Esophagus squamous epithelium (tissue), 5 donors: ENCODE measurements at regions not wholly inside any gene's neighbourhood (a gene's known extent, or its start where the extent isn't known, plus 50 kb on each side); places are given as distances from the start of the nearest gene placed in this dataset.

Experiments used
- DNase-seq: peaks from one replicate; lab custom pipeline; 2025; lab: John Stamatoyannopoulos, UW
- H3K27ac ChIP-seq, 4 donors: fragments of 200-600 bp; sonication (generic); one replicate each; pipeline ENCODE4 v1.5.1; 2016 to 2019; ENCODE audit warnings: mild to moderate bottlenecking in 1 of 4
- H3K27me3 ChIP-seq, 4 donors: fragments of 200-600 bp; sonication (generic); 1 replicate in 3 of 4; 2 replicates in 1 of 4; pipeline versions ENCODE4 v1.5.1 to v1.6.0; 2017 to 2021; ENCODE audit warnings: antibody characterized with exemption in 1 of 4
- H3K36me3 ChIP-seq, 3 donors: fragments of 200-600 bp; sonication (generic); one replicate each; pipeline ENCODE4 v1.5.1; 2016 to 2019
- H3K4me1 ChIP-seq, 3 donors: fragments of 200-600 bp; sonication (generic); one replicate each; pipeline ENCODE4 v1.5.1; 2017 to 2019
- H3K4me3 ChIP-seq, 4 donors: fragments of 200-600 bp; sonication (generic); 1 replicate in 3 of 4; 2 replicates in 1 of 4; pipeline ENCODE4 v1.5.1; 2016 to 2019; ENCODE audit warnings: mild to moderate bottlenecking in 2 of 4, moderate library complexity in 1 of 4
- H3K9me3 ChIP-seq, 3 donors: fragments of 200-600 bp; sonication (generic); one replicate each; pipeline ENCODE4 v1.5.1; 2016 to 2019
- CTCF ChIP-seq, 6 experiments: fragments of 450-650 bp in 4 of 6; fragments of 200-600 bp in 2 of 6; sonication (generic) in 2 of 6; IDR thresholded peaks; one replicate each; pipeline ENCODE4 v1.5.1; 2016 to 2019; ENCODE audit warnings: antibody characterized with exemption in 6 of 6, mild to moderate bottlenecking in 4 of 6, moderate library complexity in 4 of 6
- POLR2A ChIP-seq, 4 donors: fragments of 450-650 bp; IDR thresholded peaks; one replicate each; pipeline ENCODE4 v1.6.1; 2017; ENCODE audit warnings: antibody characterized with exemption in 4 of 4, mild to moderate bottlenecking in 4 of 4, moderate library complexity in 3 of 4
- WGBS, 2 donors: methylation state at CpG; one replicate each; pipeline ENCODE4 v1.1.5; 2018; 5-methylcytosine and 5-hydroxymethylcytosine counted together
- intact Hi-C: fragments of 100-400 bp; cut with DNase I; formaldehyde crosslinking; loops from one replicate; pipeline ENCODE4 v1.15.0; 2022
- donor health status: DM: yes; HTN: yes; CAD: no.

- DNase-seq: no peak
- H3K27me3 ChIP-seq: no peaks in the 10 kb centered on the region
- no peak overlapping the region for H3K27ac ChIP-seq
- no peaks in the 10 kb centered on the region for H3K36me3 ChIP-seq
- WGBS, 2 donors: 96 to 98% methylated on average over 5 of the region's 5 CpGs
- no peaks in the 10 kb centered on the region for H3K9me3 ChIP-seq
- intact Hi-C loops: no loop called here
- no peaks in the 10 kb centered on the region for H3K4me1 ChIP-seq
- no peak overlapping the region for H3K4me3 ChIP-seq
- TF ChIP-seq POLR2A (IDR thresholded peaks at IDR 0.05) (no peak), CTCF (IDR thresholded peaks at IDR 0.05) (no peak)
These were observed 166.5 kb upstream of the NR3C1 start for GRCh38 chr5:143569722-143570567.

GRCh38 chr5:143569213-143569701 lies 165.8 kb upstream of the NR3C1 start:
- Histone ChIP-seq H3K36me3 (no peaks in the 10 kb centered on the region), H3K4me3 (no peak overlapping the region), H3K27ac (no peak overlapping the region), H3K9me3 (no peaks in the 10 kb centered on the region), H3K4me1 (no peaks in the 10 kb centered on the region), H3K27me3 (no peaks in the 10 kb centered on the region)
- TF ChIP-seq POLR2A (IDR thresholded peaks at IDR 0.05): no peak
- no peak for TF ChIP-seq CTCF (IDR thresholded peaks at IDR 0.05)
- intact Hi-C loops: no loop called here
- no peak for DNase-seq
- WGBS, 2 donors: 79 to 86% methylated on average over 4 of the region's 4 CpGs

- no peak overlapping the region for H3K4me3 ChIP-seq
- WGBS, 2 donors: 76 to 88% methylated on average over 6 of the region's 6 CpGs
- H3K27me3 ChIP-seq: no peaks in the 10 kb centered on the region
- no peak overlapping the region for H3K27ac ChIP-seq
- H3K4me1 ChIP-seq: no peaks in the 10 kb centered on the region
- TF ChIP-seq POLR2A (IDR thresholded peaks at IDR 0.05) (no peak), CTCF (IDR thresholded peaks at IDR 0.05) (no peak)
- H3K36me3 ChIP-seq: no peaks in the 10 kb centered on the region
- intact Hi-C loops: no loop called here
- DNase-seq: no peak
- no peaks in the 10 kb centered on the region for H3K9me3 ChIP-seq
These were observed 164.4 kb upstream of the NR3C1 start for GRCh38 chr5:143567583-143568504.

- Histone ChIP-seq H3K27ac (no peak overlapping the region), H3K27me3 (no peaks in the 10 kb centered on the region), H3K36me3 (no peaks in the 10 kb centered on the region), H3K9me3 (no peaks in the 10 kb centered on the region), H3K4me1 (no peaks in the 10 kb centered on the region), H3K4me3 (no peak overlapping the region)
- TF ChIP-seq CTCF (IDR thresholded peaks at IDR 0.05) (no peak), POLR2A (IDR thresholded peaks at IDR 0.05) (no peak)
- DNase-seq: no peak
- intact Hi-C loops: no loop called here
- WGBS, 2 donors: 91 to 100% methylated on average over 2 of the region's 2 CpGs
These were observed 162.7 kb upstream of the NR3C1 start for GRCh38 chr5:143566139-143566538.

GRCh38 chr5:143564417-143564816 lies 160.9 kb upstream of the NR3C1 start:
- Histone ChIP-seq H3K9me3 (no peaks in the 10 kb centered on the region), H3K4me3 (no peak overlapping the region), H3K27me3 (no peaks in the 10 kb centered on the region), H3K4me1 (no peaks in the 10 kb centered on the region), H3K36me3 (no peaks in the 10 kb centered on the region), H3K27ac (no peak overlapping the region)
- TF ChIP-seq CTCF (IDR thresholded peaks at IDR 0.05) (no peak), POLR2A (IDR thresholded peaks at IDR 0.05) (no peak)
- intact Hi-C loops: no loop called here
- no peak for DNase-seq
